Daoy (cell line): ENCODE measurements at regions not wholly inside any gene's neighbourhood (a gene's known extent, or its start where the extent isn't known, plus 50 kb on each side); places are given as distances from the start of the nearest gene placed in this dataset.
"Not testable (repeated sequence)": the region's sequence is repeated elsewhere in the genome, so short reads cannot be mapped to it uniquely, and the experiment has no call there.

Experiments
- DNase-seq: peaks from one replicate; pipeline ENCODE4 v3.0.0-alpha.2; 2015; ENCODE audit warnings: low read depth

DNA sequence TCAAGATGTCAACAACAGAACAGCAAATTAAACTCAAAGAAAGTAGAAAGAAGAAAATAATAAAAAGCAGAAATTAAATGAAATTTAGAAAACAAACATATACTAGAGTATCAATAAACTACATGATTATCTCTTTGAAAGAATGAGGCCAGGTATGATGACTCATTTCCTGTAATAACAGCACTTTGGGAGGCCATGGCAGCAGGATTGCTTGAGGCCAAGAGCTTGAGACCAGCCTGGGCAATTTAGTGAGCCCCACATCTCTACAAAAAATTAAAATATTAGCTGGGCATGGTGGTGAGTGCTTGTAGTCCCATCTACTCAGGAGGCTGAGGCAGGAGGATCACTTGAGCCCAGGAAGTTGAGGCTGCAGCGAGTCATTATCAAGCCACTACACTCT, 232.5 kb downstream of the RAB11FIP4 start:
- no peak for DNase-seq

DNA sequence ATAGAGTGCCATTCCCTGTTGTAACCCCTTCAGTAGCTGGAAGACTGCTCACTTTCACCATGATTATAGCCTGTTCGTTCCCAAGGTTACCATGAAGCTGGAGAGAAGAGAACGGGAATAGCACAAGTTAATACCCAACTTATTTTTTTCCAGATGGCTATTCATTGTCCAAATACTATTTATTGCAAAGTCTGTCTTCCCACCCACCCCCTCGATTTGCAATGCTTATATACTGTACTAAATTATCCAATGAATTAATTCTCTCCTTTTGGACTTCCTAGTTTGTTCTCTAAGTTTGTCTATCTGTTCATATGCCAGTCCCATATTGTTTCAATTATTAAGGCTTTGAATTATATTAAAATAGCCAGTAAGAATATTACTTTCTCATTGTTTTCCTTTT, 231.0 kb downstream of the RAB11FIP4 start:
- no peak for DNase-seq

DNA sequence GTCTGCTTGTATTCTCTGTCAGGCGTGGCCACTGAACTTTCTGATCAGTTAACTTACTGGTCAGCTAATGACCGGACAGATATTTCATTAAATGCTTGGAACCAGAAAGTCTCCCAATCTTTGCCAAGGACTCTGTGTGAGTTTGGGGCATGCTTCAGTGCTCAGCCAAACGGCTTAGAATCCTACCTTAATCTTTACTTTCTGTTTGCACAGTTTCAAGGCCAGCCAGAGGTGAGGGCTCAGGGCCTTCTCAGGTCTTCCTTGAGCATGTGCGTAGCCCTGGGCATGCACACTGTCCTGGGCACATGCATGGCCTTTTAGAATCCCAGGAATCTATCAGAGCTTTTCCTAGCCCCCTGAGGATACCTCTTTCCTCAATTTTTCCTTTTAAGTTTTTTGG, 230.1 kb downstream of the RAB11FIP4 start:
- DNase-seq, result no peak

DNA sequence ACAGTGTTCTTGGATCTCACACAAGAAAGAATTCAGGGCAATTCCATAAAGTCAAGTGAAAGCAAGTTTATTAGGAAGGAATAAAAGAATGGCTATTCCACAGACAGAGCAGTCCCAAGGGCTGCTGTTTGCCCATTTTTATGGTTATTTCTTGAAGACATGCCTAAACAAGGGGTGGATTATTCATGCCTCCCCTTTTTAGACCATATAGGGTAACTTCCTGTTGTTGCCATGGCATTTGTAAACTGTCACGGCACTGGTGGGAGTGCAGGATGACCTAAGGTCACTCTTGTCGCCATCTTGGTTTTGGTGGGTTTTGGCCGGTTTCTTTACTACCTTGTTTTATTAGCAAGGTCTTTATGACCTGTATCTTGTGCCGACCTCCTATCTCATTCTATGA, 219.6 kb downstream of the RAB11FIP4 start:
- not testable (repeated sequence) for DNase-seq

DNA sequence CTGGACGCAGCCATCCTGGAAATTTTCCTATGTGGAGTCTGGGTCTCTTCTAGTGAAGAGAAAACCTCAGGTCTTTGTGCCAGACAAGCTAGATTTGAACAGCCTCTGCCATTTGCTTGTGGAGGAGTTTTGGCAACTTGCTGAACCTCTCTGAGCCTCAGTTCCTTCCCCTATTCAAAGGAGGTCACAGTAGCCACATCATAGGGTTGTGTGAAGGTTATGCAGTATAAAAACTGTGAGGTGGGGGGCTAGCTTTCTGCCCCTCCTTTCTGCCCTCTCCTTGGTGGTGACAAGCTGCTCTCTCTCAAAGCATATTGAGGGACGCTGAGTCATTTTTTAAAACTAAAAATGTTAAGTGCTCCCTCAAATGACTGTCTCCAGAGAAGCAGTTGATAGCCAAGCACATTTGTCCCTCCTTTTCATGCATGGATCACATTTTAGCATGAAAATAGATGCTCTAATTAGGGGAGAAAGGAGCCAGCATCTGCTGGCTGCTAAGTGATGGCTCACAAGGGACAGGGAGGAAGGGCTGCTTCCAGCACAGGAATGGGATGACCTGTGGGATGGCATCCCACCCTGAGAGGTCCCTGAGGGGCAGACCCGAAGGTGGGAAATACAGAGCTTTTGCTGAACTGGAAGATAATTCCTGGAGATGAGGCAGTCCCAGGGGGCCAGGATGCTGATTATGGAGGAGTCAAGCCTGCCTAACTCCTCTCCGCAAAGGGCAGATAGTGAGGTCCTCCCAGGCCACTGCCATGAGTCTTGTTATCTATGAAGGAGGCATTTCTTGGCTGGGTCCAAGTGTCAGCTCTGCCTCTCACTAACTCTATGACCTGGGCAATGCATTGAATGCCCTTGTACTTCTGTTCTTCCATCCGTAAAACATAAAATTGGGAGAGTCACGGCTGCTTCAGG, 218.8 kb downstream of the RAB11FIP4 start:
- DNase-seq, result no peak

DNA sequence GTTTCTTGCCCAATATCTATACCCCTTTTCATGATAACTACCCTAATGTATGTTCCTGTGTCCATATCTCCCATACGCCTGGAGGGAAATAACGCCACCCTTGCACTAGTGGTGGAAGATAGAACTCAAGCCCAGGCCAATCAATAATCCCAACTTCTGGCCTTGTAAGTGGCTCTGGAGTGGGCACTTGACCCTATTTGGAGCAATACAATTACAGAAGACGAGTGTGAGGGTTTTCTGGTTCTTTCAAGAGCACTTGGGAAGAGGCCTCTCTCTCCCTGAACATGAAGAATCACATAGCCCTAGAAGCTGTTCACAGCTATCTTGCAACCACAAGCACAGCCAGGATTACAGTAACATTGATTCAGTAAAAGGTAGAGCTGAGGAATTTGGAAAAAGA, 217.9 kb downstream of the RAB11FIP4 start:
- no peak for DNase-seq

DNA sequence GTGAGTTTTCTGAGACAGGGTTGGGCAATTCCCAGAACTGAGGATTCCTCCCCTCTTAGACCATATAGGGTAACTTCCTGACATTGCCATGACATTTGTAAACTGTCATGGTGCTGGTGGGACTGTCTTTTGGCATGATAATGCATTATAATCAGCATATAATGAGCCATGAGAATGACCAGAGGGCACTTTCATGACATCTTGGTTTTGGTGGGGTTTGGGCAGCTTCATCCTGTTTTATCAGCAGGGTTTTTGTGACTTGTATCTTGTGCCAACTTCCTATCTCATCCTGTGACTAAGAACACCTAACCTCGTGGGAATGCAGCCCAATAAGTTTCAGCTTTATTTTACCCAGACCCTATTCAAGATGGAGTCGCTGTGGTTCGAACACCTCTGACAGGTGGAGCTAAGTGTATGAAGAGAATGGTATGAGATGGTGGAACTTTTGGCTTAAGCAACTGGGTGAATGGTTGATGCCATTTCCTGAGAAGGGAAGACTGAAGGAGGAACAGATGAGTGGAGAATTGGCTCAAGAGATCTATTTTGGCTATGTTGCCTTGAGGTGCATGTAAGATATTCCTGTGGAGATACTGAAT, 217.3 kb downstream of the RAB11FIP4 start:
- peak; percentile 29 for DNase-seq

DNA sequence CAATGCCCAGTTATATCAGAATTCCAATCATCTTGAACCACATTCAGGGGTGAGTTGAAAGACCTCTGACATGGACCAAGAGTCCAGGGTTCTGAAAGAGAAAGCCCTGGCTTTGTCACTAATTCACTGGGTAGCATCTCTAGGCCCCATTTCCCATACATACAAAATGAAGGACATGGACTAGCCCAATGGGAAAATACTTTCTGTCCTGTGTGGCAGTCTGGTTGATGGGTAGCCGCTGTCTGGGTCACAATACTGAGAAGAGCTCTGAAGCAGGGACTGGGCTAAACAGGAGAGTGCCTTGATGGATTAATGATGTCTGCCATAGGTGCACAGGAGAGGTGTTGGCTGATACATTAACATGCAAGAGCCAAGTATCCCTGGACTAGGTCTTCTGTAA, 214.3 kb downstream of the RAB11FIP4 start:
- DNase-seq, result no peak

DNA sequence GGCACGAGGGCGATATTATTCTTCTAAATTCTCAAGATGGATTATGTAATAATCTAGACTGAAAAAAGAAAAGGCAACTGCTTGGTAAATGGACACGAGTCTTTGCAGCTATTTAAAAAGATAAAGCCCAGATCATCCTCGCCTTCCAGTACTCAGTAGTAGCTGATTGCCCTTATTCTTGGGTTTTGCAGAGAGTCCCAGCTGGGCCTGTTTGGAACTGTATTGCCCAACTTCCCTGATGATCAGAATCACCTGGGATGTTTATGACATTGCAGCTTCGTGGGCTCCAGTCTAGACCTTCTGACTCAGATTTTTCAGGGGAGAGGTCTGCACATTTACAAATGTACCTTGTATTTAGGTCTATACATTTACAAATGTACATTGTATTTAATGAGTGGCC, 213.5 kb downstream of the RAB11FIP4 start:
- no peak for DNase-seq

DNA sequence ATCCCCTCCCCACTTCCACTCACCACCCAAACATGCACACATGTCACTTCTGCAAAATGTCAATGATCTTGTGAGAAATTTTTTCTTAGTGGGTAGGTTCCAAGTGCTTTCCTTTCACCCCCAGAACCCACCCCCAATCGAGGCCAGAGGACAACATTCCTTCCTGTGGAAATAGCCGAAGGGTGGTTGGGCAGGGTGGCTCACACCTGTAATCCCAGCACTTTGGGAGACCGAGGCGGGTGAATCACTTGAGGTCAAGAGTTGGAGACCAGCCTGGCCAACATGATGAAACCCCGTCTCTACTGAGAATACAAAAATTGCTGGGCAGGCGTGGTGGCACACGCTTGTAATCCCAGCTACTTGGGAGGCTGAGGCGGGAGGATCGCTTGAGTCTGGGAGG, 208.7 kb downstream of the RAB11FIP4 start:
- not testable (repeated sequence) for DNase-seq

DNA sequence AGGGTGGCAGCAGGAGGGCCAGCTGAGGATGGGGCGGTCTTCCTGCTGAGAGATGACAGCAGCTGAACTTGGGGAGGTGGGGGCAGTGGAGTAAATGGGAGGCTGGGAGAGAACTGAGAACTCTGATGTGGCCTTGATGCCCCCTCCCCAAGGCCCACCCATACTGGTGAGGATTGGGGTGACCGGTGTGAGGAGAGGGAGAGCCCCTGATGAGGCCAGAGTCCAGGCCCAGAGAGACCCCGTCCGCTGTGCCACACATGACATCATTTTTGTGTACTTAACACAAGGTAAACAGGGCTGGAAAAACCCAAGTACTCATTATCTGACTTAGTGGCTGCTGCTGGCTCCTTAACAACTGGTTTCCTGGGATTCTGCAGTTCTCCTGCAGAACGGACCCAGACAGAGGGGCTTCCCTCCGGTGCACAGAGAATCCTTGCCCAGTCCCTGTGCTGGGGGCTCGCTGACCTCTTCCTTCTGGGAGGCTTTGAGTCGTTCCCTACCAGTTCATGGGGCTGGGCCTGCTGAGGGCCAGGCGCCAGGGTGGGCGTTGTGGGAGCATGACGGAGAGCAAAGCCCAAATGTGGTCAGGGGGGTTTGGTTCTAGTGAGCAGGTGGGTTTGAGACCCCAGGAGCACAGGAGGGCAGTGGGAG, 207.6 kb downstream of the RAB11FIP4 start:
- DNase-seq, result peak; percentile 51

DNA sequence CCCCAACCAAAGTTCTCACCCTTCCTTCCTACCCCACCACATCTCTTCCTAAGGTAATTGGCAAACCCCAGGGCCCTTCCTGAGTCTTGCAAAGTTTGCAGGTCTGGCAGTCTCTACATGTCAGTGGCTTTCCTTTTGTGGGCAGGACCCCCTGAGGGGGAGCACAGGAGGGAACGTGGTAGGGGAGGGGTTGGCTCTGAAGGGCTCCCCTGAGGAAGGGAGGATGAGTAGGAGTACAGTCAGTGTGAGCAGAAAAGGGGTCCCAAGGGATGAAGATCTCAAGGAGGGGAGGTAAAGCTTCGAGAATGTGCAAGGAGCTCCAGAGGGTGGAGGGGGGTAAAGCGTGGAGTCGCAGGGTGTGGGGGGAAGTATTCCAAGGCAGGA, 206.9 kb downstream of the RAB11FIP4 start:
- no peak for DNase-seq

DNA sequence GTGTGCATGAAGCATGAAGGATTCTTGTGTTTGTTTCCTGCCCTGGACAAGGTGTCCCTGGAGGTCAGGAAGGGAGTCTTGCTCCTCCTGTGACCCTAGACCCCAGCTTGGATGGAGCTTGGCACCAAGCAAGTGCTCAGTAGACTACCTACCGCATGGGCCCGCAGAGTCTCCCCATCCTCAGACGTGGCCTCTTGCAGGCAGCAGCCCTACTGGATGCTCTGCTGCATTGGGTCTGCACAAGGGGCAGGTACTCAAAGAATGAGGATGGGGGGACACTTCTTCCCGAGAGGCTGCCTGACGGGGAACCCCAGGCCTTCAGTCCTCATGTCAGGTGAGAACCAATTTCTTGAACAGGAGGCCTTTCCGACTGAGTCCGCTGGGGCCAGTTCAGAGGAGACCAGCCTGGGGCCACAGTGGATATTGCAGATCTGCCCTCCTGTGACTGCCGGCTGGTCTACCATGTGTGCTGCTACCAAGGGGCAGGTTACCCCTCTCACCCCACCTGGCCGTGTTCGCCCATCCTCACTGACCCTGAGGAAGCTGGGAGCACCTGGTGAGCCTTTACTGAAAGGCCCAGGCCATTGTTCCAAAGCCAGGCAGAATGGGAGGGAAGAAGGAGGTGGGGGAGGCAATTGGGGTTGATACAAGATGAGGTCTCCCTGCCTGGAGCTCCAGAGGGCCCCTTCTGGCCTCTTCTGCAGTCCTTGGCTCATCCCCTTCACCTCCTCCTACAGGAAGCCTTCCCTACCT, 206.3 kb downstream of the RAB11FIP4 start:
- no peak for DNase-seq

DNA sequence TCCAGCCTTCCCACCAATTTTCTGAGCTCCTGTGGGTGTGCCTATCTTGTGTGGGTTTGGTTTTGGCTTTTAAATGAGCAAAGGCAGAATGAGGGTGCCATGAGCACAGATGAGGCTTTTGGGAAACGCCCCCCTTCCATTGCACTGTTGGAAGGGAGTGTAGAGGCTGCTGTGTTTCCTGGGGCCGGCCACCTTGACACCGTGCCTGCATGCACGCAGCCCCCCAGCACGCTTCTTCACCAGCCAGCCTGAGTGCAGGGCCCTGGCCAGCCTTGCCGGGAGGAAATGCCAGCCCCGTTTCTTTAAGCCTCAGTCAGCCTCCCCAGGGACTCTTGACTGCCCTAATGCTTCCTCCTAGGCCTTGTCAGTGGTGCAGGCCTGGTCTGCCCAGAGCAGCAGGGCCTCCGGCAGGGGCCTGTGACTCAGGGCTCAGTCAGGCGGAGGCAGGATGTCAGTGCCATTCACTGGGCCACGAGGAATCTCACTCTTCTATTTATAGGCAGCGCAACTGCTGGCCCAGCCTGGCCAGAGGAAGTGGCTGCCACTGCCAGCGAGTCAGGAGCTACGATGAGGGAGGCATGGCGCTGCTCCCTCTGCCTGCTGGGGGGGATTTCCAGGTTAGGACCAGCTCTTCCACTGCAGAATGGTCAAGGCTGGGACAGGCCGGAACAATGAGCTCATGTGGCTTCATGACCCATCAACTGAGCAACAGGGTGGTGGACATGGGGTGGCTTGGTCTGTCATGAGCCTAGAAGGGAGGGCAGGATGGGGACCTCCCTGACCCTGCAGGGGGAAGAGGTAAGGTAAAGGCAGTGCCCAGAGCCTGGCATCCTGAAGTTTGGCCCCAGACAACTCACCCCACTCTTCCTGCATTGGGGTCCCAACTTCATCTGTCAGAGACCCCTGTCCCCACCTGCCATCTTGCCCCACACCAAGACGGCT, 205.2 kb downstream of the RAB11FIP4 start:
- DNase-seq, result peak; percentile 99

DNA sequence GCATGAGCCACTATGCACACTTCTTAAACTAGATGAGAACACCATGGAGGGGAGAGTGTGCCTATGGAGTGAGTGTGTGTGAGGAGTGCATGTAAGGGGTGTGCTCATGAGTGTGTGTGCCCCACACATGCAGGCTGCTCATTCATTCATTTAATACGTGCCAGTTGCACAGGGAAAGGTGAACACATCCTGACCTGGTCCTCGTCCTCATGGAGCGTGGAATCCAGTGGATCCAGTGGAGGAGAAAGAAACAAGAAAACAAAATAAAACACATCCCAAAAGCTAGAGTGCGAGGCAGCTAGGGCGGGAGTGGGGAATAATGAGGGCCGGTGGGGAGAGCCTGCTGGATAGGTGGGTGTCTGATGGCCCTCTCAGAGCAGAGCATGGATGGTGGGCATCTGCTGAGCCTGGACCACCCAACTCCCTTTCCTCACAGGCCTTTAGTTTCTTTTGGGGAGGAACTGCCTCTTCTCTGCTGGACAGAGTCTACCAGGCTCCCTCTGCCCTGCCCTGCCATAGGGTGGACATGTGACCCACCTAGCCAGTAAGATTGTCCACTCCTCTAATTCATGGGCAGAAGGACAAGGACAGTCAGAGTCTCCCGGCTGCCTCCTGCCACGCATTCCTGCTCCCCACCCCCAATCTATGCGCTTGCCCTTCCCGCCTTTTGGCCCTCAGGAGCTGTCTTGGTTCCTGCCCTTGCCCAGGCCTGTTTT, 204.3 kb downstream of the RAB11FIP4 start:
- DNase-seq, result no peak

DNA sequence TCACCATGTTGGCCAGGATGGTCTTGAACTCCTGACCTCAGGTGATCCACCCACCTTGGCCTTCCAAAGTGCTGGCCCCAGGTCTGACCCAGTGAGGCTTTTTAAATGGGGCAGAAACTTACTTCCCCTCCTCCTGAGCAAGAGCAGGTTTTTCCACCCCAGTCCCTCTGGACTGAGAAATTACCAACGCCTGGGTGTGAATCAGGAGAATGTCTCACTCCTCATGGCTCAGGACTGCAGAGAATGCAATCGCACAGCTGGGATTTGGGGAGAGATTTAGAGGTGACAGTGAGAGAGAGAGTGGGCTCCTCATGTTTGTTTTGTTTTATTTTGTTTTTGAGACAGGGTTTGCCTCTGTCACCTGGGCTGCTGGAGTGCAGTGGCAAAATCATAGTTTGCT, 203.6 kb downstream of the RAB11FIP4 start:
- peak; percentile 39 for DNase-seq

DNA sequence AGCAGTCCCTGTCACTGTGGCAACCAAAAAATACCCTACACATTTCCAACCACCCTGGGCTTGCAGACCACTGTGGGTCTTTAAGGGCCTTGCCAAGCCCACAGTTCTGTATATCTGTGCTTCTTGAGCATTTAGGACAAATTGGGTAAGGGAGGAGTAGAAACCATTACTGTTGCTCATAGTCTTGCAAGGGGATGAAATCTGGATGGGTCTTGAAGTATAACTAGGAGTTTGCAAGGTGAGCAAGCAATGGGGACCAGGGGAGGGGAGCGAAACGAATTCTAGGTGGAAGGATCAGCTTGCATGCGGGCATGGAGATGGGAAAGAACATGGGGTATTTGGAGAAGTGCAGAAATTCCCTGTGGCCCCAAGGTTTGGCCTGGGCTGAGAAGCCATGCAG, 202.9 kb downstream of the RAB11FIP4 start:
- DNase-seq, result no peak

DNA sequence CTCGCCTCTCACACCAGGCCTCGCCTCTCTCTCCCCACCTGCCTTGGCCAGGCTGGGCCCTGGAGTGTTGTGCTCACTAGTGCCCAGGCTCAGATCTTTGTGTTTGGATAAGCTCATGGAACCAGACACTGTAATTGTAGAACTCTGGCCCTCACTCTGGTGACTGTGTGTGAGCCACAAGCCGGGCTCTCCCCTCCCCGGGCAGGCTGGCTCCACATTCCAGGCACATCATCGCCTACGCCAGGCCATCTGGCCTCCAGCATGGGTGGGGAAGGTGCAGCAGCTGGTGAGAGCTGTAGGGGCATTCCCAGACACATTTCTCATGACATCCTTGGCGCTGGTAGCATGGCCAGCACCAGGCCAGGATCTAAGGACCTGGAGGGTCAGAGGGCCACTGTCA, 202.3 kb downstream of the RAB11FIP4 start:
- DNase-seq, result peak; percentile 90

DNA sequence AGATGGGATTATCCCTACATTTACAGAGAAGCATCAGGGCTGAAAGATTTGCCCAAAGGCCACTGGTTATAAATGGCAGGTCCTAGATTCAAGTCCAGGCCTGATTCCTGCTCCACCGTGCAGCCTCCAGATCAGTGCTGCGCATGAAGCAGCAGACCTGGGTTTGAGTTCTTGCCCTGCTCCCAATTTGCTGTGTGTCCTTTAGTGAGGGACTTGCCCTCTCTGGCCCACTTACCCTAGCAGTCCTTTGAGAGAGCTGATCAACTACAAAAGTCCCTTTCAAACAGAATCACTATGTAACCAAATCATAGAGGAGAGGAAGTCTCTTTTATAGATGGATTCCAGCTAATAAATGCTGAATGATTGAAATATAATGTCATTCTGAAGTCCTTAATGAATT, 200.4 kb downstream of the RAB11FIP4 start:
- no peak for DNase-seq

DNA sequence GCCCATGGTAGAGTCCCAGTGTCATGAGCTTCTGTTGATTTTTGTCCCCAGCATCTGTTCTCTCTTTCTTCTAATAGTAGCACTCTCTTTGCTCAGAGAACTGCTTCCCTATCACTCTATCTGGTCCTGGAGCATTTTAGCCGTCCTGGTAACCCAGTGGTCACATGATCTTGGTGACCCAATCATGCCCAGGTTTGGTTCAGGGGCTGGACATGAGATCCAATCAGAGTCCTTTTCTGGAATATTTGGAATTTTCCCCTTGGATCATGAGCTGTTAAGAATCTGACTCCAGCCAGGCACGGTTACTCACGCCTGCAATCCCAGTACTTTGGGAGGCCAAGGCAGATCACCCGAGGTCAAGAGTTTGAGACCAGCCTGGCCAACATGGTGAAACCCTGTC, 197.0 kb downstream of the RAB11FIP4 start:
- no peak for DNase-seq
